CD4-positive, alpha-beta T cell treated with Interleukin-10 for 1 hour (primary cell): ENCODE measurements at regions not wholly inside any gene's neighbourhood (a gene's known extent, or its start where the extent isn't known, plus 50 kb on each side); places are given as distances from the start of the nearest gene placed in this dataset.

Experiments used
- DNase-seq: peaks from one replicate; pipeline ENCODE4 v3.0.0-alpha.2; 2020

- DNase-seq: no peak
Observed at GRCh38 chr20:19958928-19959327, 58.2 kb upstream of the NAA20 start.

- DNase-seq: no peak
Observed at GRCh38 chr20:19960745-19961144, 56.4 kb upstream of the NAA20 start.

GRCh38 chr20:19961293-19961692 is 55.9 kb upstream of the NAA20 start:
- DNase-seq: no peak

- no peak for DNase-seq
Observed at GRCh38 chr20:19962958-19963357, 54.2 kb upstream of the NAA20 start.

GRCh38 chr20:19964289-19965265 is 52.6 kb upstream of the NAA20 start:
- no peak for DNase-seq

- no peak for DNase-seq
Observed at GRCh38 chr20:19966840-19967239, 50.3 kb upstream of the NAA20 start.
